ENCODE measurements at regions not wholly inside any gene's neighbourhood (a gene's known extent, or its start where the extent isn't known, plus 50 kb on each side); places are given as distances from the start of the nearest gene placed in this dataset.
"Not testable (repeated sequence)": the region's sequence is repeated elsewhere in the genome, so short reads cannot be mapped to it uniquely, and the experiment has no call there.

- not testable (repeated sequence) for TF ChIP-seq POLR2A, CTCF (IDR thresholded peaks at IDR 0.05)
These were observed 53.5 kb upstream of the FAM153A start for GRCh38 chr5:177836191-177836590.

Measured in body of pancreas (tissue), 4 donors.